Spleen (tissue), 11 donors: ENCODE measurements at regions not wholly inside any gene's neighbourhood (a gene's known extent, or its start where the extent isn't known, plus 50 kb on each side); places are given as distances from the start of the nearest gene placed in this dataset.

Experiments used
- DNase-seq: peaks from one replicate; pipeline ENCODE4 v3.0.0-alpha.2; 2020
- H3K27ac ChIP-seq, 8 donors: fragments of 200-600 bp; sonication (generic) in 7 of 8; 1 replicate in 4 of 8; 2 replicates in 4 of 8; pipeline versions ENCODE4 v1.5.0 to v1.8.0; 2016 to 2021; ENCODE audit warnings: inconsistent platforms in 4 of 8, mild to moderate bottlenecking in 4 of 8, moderate library complexity in 1 of 8
- H3K27me3 ChIP-seq, 7 donors: fragments of 200-600 bp; sonication (generic) in 6 of 7; replicated peaks in 1 of 7; 1 replicate in 4 of 7; 2 replicates in 3 of 7; pipeline versions ENCODE4 v1.5.0 to v1.8.0; 2016 to 2021; ENCODE audit warnings: inconsistent platforms in 3 of 7, mild to moderate bottlenecking in 1 of 7
- H3K36me3 ChIP-seq, 6 donors: fragments of 200-600 bp; sonication (generic) in 5 of 6; 1 replicate in 4 of 6; 2 replicates in 2 of 6; pipeline versions ENCODE4 v1.5.0 to v1.8.0; 2016 to 2021; ENCODE audit warnings: inconsistent platforms in 2 of 6
- H3K4me1 ChIP-seq, 6 donors: fragments of 200-600 bp; sonication (generic) in 5 of 6; 1 replicate in 3 of 6; 2 replicates in 3 of 6; pipeline versions ENCODE4 v1.5.0 to v1.8.0; 2016 to 2021; ENCODE audit warnings: inconsistent platforms in 3 of 6
- H3K4me3 ChIP-seq, 8 donors: fragments of 200-600 bp; sonication (generic) in 7 of 8; 1 replicate in 4 of 8; 2 replicates in 4 of 8; pipeline versions ENCODE4 v1.5.0 to v1.8.0; 2016 to 2021; ENCODE audit warnings: inconsistent platforms in 4 of 8, mild to moderate bottlenecking in 4 of 8, moderate library complexity in 2 of 8
- H3K9me3 ChIP-seq, 8 donors: fragments of 200-600 bp; sonication (generic) in 7 of 8; 1 replicate in 4 of 8; 2 replicates in 4 of 8; pipeline versions ENCODE4 v1.5.0 to v1.8.0; 2016 to 2021; ENCODE audit warnings: inconsistent platforms in 4 of 8
- CTCF ChIP-seq, 11 experiments: fragments of 200-600 bp in 7 of 11; fragments of 450-650 bp in 4 of 11; sonication (generic) in 4 of 11; IDR thresholded peaks in 8 of 11; conservative IDR thresholded peaks in 3 of 11; 1 replicate in 7 of 11; 2 replicates in 4 of 11; pipeline versions ENCODE4 v1.4.0 to v1.8.0; 2016 to 2021; ENCODE audit warnings: antibody characterized with exemption in 11 of 11, inconsistent platforms in 4 of 11, mild to moderate bottlenecking in 1 of 11
- POLR2A ChIP-seq, 3 donors: fragments of 450-650 bp; IDR thresholded peaks; one replicate each; pipeline ENCODE4 v1.5.1; 2017; ENCODE audit warnings: antibody characterized with exemption in 3 of 3, mild to moderate bottlenecking in 1 of 3
- POLR2AphosphoS5 ChIP-seq, 3 donors: sonication (generic); formaldehyde crosslinking; IDR thresholded peaks; one replicate each; pipeline ENCODE4 v1.5.1; 2017; ENCODE audit warnings: antibody characterized with exemption in 3 of 3
- WGBS, 5 donors: extraction: QIAGEN DNeasy Blood & Tissue Kit in 3 of 5; methylation state at CpG; one replicate each; pipeline versions ENCODE4 v1.1.5 to v1.1.7; 2013 to 2018; 5-methylcytosine and 5-hydroxymethylcytosine counted together
- intact Hi-C: fragments of 100-400 bp; cut with DNase I; formaldehyde crosslinking; loops from one replicate; pipeline ENCODE4 v1.15.0; 2023; ENCODE audit warnings: low total_unique reads
- donor health status: healthy with polysubstance abuse.
- donor health status: DM: no; HTN: no; CAD: no; lungs with moderate emphysema.
- donor health status: DM: no; HTN: no; CAD: no.
- donor health status: Bipolar disorder and iron deficiency.
- donor health status: healthy.
- donor health status: DM: no; HTN: no; CAD: no.
- donor health status: DM: yes; HTN: yes; CAD: no.

GRCh38 chr10:128741680-128742079, 615.5 kb upstream of the MKI67 start:
- TF ChIP-seq POLR2A (IDR thresholded peaks at IDR 0.05): no peak
- no peak for TF ChIP-seq POLR2AphosphoS5 (IDR thresholded peaks at IDR 0.05)
- no peak for TF ChIP-seq CTCF (IDR thresholded peaks at IDR 0.05 in 8 of 11, conservative IDR thresholded peaks at IDR 0.05 in 3 of 11)
- intact Hi-C loops: no loop called here
- Histone ChIP-seq H3K27me3 (peaks cover 0 to 42% (median 0%) of the 10 kb centered on the region in 7 donors), H3K4me3 (no peak overlapping the region), H3K36me3 (no peaks in the 10 kb centered on the region), H3K4me1 (no peaks in the 10 kb centered on the region), H3K9me3 (no peaks in the 10 kb centered on the region), H3K27ac (no peak overlapping the region)
- WGBS, 5 donors: 73 to 83% (median 77%) methylated on average over 5 of the region's 5 CpGs
- DNase-seq: no peak

GRCh38 chr10:128744092-128744491, 617.9 kb upstream of the MKI67 start:
- no peak overlapping the region for H3K4me3 ChIP-seq
- no peaks in the 10 kb centered on the region for H3K9me3 ChIP-seq
- 61 to 96% (median 88%) methylated on average over 1 of the region's 1 CpG for WGBS, 5 donors
- no peaks in the 10 kb centered on the region for H3K36me3 ChIP-seq
- H3K27me3 ChIP-seq: peaks cover 0 to 51% (median 0%) of the 10 kb centered on the region in 7 donors
- no peak for DNase-seq
- intact Hi-C loops: no loop called here
- no peaks in the 10 kb centered on the region for H3K4me1 ChIP-seq
- H3K27ac ChIP-seq: no peak overlapping the region
- TF ChIP-seq POLR2A (IDR thresholded peaks at IDR 0.05): no peak
- no peak for TF ChIP-seq CTCF (IDR thresholded peaks at IDR 0.05 in 8 of 11, conservative IDR thresholded peaks at IDR 0.05 in 3 of 11)
- TF ChIP-seq POLR2AphosphoS5 (IDR thresholded peaks at IDR 0.05): no peak

GRCh38 chr10:128744811-128745305, 618.6 kb upstream of the MKI67 start:
- Histone ChIP-seq H3K4me1 (no peaks in the 10 kb centered on the region), H3K36me3 (no peaks in the 10 kb centered on the region), H3K27me3 (peaks cover 0 to 53% (median 0%) of the 10 kb centered on the region in 7 donors), H3K4me3 (no peak overlapping the region), H3K9me3 (no peaks in the 10 kb centered on the region), H3K27ac (no peak overlapping the region)
- WGBS, 5 donors: 85 to 94% (median 92%) methylated on average over 1 of the region's 1 CpG
- intact Hi-C loops: no loop called here
- TF ChIP-seq POLR2A (IDR thresholded peaks at IDR 0.05) (no peak), POLR2AphosphoS5 (IDR thresholded peaks at IDR 0.05) (no peak), CTCF (IDR thresholded peaks at IDR 0.05 in 8 of 11, conservative IDR thresholded peaks at IDR 0.05 in 3 of 11) (no peak)
- no peak for DNase-seq

- no peak overlapping the region for H3K27ac ChIP-seq
- no peak for TF ChIP-seq POLR2A (IDR thresholded peaks at IDR 0.05)
- TF ChIP-seq POLR2AphosphoS5 (IDR thresholded peaks at IDR 0.05): no peak
- TF ChIP-seq CTCF (IDR thresholded peaks at IDR 0.05 in 8 of 11, conservative IDR thresholded peaks at IDR 0.05 in 3 of 11): no peak
- H3K9me3 ChIP-seq: peaks cover 0 to 11% (median 0%) of the 10 kb centered on the region in 8 donors
- H3K36me3 ChIP-seq: no peaks in the 10 kb centered on the region
- H3K27me3 ChIP-seq: peaks cover 0 to 27% (median 0%) of the 10 kb centered on the region in 7 donors
- H3K4me3 ChIP-seq: no peak overlapping the region
- no peaks in the 10 kb centered on the region for H3K4me1 ChIP-seq
- intact Hi-C loops: no loop called here
- no peak for DNase-seq
- WGBS, 5 donors: 86 to 91% (median 90%) methylated on average over 22 of the region's 22 CpGs
Measured at GRCh38 chr10:128747582-128748346, 621.5 kb upstream of the MKI67 start.
